AG09319 (cell line): ENCODE measurements at regions not wholly inside any gene's neighbourhood (a gene's known extent, or its start where the extent isn't known, plus 50 kb on each side); places are given as distances from the start of the nearest gene placed in this dataset.

Experiments
- DNase-seq: peaks from one replicate; pipeline ENCODE4 v3.0.0-alpha.2; 2010; ENCODE audit warnings: low read depth; ENCODE audit errors: extremely low read depth
- TF ChIP-seq, protein P1 (sequence below): IDR thresholded peaks from 2 replicates; pipeline ENCODE4 v1.5.1; 2011; ENCODE audit warnings: low read depth, mild to moderate bottlenecking, inconsistent platforms, low read length, moderate library complexity

DNA sequence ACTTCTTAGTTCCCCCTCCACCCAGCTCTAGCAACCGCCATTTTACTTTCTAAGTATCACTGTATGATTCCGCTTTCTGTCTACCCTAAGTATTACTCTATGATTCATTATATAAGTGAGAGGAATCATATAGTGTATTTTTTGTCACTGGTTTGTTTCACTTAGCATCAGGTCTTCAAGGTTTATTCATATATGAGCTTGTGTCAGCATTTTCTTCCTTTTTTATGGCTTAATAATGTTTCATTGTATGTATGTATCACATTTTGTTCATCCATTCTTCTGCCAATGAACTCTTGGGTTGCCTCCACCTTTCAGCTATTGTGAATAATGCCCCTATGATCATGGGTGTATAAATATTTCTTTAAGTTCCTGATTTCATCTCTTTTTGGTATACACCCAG, 222.8 kb downstream of the SNCAIP start:
- TF ChIP-seq, protein P1, sequence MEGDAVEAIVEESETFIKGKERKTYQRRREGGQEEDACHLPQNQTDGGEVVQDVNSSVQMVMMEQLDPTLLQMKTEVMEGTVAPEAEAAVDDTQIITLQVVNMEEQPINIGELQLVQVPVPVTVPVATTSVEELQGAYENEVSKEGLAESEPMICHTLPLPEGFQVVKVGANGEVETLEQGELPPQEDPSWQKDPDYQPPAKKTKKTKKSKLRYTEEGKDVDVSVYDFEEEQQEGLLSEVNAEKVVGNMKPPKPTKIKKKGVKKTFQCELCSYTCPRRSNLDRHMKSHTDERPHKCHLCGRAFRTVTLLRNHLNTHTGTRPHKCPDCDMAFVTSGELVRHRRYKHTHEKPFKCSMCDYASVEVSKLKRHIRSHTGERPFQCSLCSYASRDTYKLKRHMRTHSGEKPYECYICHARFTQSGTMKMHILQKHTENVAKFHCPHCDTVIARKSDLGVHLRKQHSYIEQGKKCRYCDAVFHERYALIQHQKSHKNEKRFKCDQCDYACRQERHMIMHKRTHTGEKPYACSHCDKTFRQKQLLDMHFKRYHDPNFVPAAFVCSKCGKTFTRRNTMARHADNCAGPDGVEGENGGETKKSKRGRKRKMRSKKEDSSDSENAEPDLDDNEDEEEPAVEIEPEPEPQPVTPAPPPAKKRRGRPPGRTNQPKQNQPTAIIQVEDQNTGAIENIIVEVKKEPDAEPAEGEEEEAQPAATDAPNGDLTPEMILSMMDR, result no peak

DNA sequence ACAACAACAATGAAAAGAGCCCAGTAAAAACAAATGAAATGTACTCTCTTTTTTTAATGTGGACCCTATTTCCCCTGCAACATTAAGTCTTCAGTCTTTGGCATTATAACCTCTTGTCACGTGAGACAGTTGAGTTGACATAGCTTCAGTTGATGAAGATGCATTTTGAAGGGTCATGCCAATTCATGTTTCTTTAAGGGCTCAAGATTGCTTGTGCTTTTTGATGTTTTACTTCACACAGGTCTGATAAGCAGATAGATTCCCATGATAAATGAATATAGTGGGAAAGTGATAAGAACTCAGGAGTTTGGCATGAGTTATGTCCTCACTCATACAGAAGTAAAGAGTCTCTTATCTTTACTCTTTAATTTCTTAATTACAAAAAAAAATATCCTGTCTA, 229.4 kb downstream of the SNCAIP start:
- no peak for DNase-seq
- TF ChIP-seq, protein P1, result no peak

More for the DNA sequence above, 222.8 kb downstream of the SNCAIP start:
- no peak for DNase-seq

- TF ChIP-seq, protein P1, result no peak
- DNase-seq, result no peak
Observed at GRCh38 chr5:122545986-122546385, 228.9 kb upstream of the SNX2 start.

DNA sequence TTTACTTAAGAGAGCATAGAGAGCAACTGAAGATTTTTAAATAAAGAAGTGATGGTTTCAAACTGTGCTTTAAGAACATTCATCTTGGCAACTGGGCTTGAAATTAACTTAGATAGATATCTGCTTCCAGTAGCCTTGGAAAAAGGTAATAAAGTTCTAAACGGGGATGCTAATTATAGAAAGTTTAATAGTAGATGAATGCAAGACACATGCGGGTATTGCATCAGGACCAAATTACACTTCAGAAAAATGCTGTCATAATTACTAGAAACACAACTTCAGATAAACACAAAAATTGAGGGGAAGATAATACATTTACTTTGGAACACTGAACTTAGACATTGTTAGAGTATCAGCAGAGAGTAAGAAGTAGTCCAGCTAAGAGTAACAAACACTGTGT, 227.7 kb upstream of the SNX2 start:
- TF ChIP-seq, protein P1, result no peak
- DNase-seq, result no peak

GRCh38 chr5:122547669-122548068, 227.2 kb upstream of the SNX2 start:
- DNase-seq, result no peak

GRCh38 chr5:122559676-122560075, 215.2 kb upstream of the SNX2 start:
- no peak for DNase-seq
- TF ChIP-seq, protein P1, result no peak

More at GRCh38 chr5:122547669-122548068, 227.2 kb upstream of the SNX2 start:
- TF ChIP-seq, protein P1, result no peak

DNA sequence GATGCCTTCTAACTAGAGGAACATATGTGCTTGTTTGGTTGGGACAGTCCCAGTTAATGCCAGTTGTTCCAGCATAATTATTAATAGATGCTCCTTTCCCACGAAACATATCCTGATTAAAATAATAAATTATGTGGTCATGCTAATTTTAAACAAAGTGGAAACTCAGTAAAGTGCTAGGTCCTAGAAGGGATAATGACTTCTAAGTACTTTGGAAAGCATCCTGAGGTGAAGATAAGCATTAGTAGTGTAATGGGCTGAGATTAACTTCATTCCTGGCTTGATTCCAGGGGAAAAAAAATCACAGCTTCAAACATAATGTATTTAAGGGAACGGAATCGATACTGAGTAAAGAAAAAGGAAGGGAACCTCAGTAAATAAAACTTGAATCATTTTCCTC, 213.7 kb upstream of the SNX2 start:
- no peak for DNase-seq
- TF ChIP-seq, protein P1, result no peak
